CD14-positive monocyte (primary cell): ENCODE measurements at regions not wholly inside any gene's neighbourhood (a gene's known extent, or its start where the extent isn't known, plus 50 kb on each side); places are given as distances from the start of the nearest gene placed in this dataset.

Source experiments
- DNase-seq, 3 donors: peaks; one replicate each; pipeline ENCODE4 v3.0.0-alpha.2; 2011 to 2022
- H2AFZ ChIP-seq: 2 replicates; pipeline ENCODE4 v1.6.0; 2012; ENCODE audit warnings: mild to moderate bottlenecking, low read depth, low read length, inconsistent platforms; ENCODE audit not compliant: insufficient read depth, poor library complexity, severe bottlenecking
- H3K27ac ChIP-seq, 2 donors: 1 replicate in 1 of 2; 2 replicates in 1 of 2; pipeline ENCODE4 v1.5.1; 2012 to 2013; ENCODE audit warnings: low read length in 2 of 2, control low read depth in 1 of 2, inconsistent platforms in 1 of 2, low read depth in 1 of 2, mild to moderate bottlenecking in 1 of 2
- H3K27me3 ChIP-seq, 2 donors: one replicate each; pipeline versions ENCODE4 v1.6.0 to v1.6.1; 2011 to 2013; ENCODE audit warnings: low read length in 2 of 2; ENCODE audit not compliant: control insufficient read depth in 2 of 2, insufficient read depth in 2 of 2
- H3K36me3 ChIP-seq, 2 donors: replicated peaks in 1 of 2; 1 replicate in 1 of 2; 2 replicates in 1 of 2; pipeline versions ENCODE4 v1.5.1 to v1.6.1; 2012 to 2013; ENCODE audit warnings: low read length in 2 of 2, control low read depth in 1 of 2, inconsistent platforms in 1 of 2, mild to moderate bottlenecking in 1 of 2; ENCODE audit not compliant: insufficient read depth in 2 of 2, control insufficient read depth in 1 of 2
- H3K4me1 ChIP-seq, 2 donors: 1 replicate in 1 of 2; 2 replicates in 1 of 2; pipeline versions ENCODE4 v1.5.1 to v1.6.1; 2012 to 2013; ENCODE audit warnings: low read length in 2 of 2, control low read depth in 1 of 2, inconsistent platforms in 1 of 2, mild to moderate bottlenecking in 1 of 2, moderate library complexity in 1 of 2; ENCODE audit not compliant: insufficient read depth in 2 of 2, control insufficient read depth in 1 of 2
- H3K4me2 ChIP-seq: replicated peaks from 2 replicates; pipeline ENCODE3; 2012; ENCODE audit warnings: low read length, moderate library complexity, mild to moderate bottlenecking; ENCODE audit not compliant: poor library complexity, severe bottlenecking; ENCODE audit errors: extremely low read depth
- H3K4me3 ChIP-seq, 3 experiments: fragments of 200-600 bp in 1 of 3; sonication (generic) in 1 of 3; replicated peaks in 1 of 3; 1 replicate in 2 of 3; 2 replicates in 1 of 3; pipeline ENCODE4 v1.5.1; 2011 to 2013; ENCODE audit warnings: low read length in 3 of 3, mild to moderate bottlenecking in 3 of 3, control low read depth in 2 of 3, low read depth in 2 of 3, inconsistent platforms in 1 of 3, moderate library complexity in 1 of 3
- H3K79me2 ChIP-seq: 2 replicates; pipeline ENCODE4 v1.6.0; 2012; ENCODE audit warnings: mild to moderate bottlenecking, control low read depth, inconsistent platforms, low read length, moderate library complexity; ENCODE audit not compliant: insufficient read depth
- H3K9ac ChIP-seq: 2 replicates; pipeline ENCODE4 v1.6.0; 2017; ENCODE audit warnings: low read length, mild to moderate bottlenecking; ENCODE audit not compliant: insufficient read depth, poor library complexity, severe bottlenecking
- H3K9me3 ChIP-seq, 2 donors: replicated peaks in 1 of 2; 1 replicate in 1 of 2; 2 replicates in 1 of 2; pipeline versions ENCODE4 v1.5.1 to v1.6.1; 2012 to 2013; ENCODE audit warnings: low read length in 2 of 2, control low read depth in 1 of 2; ENCODE audit not compliant: control insufficient read depth in 1 of 2, insufficient read depth in 1 of 2
- H4K20me1 ChIP-seq: 2 replicates; pipeline ENCODE4 v1.6.0; 2012; ENCODE audit warnings: mild to moderate bottlenecking, low read length, control low read depth, moderate library complexity; ENCODE audit not compliant: insufficient read depth
- H3K27ac Mint-ChIP-seq, 7 donors: one replicate each; pipeline ENCODE4 v1.8.0; 2020; ENCODE audit warnings: mild to moderate bottlenecking in 7 of 7, mixed read lengths in 7 of 7, moderate library complexity in 6 of 7, inconsistent platforms in 2 of 7
- H3K27me3 Mint-ChIP-seq, 3 donors: one replicate each; pipeline ENCODE4 v1.8.0; 2021 to 2022; ENCODE audit warnings: low read depth in 3 of 3, mild to moderate bottlenecking in 3 of 3, mixed read lengths in 3 of 3, moderate library complexity in 3 of 3, inconsistent platforms in 1 of 3
- H3K36me3 Mint-ChIP-seq, 2 donors: one replicate each; pipeline ENCODE4 v1.8.0; 2020; ENCODE audit warnings: mixed read lengths in 2 of 2, inconsistent platforms in 1 of 2, mild to moderate bottlenecking in 1 of 2
- H3K4me1 Mint-ChIP-seq: one replicate; pipeline ENCODE4 v1.8.0; 2020; ENCODE audit warnings: mild to moderate bottlenecking, mixed read lengths
- H3K4me3 Mint-ChIP-seq, 2 donors: one replicate each; pipeline ENCODE4 v1.8.0; 2020; ENCODE audit warnings: mild to moderate bottlenecking in 2 of 2, mixed read lengths in 2 of 2, moderate library complexity in 1 of 2
- H3K9me3 Mint-ChIP-seq, 7 donors: one replicate each; pipeline ENCODE4 v1.8.0; 2020 to 2022; ENCODE audit warnings: mixed read lengths in 7 of 7, mild to moderate bottlenecking in 6 of 7, moderate library complexity in 6 of 7, inconsistent platforms in 2 of 7
- CTCF ChIP-seq: fragments of 200-600 bp; IDR thresholded peaks from one replicate; pipeline ENCODE4 v1.8.0; 2022; ENCODE audit warnings: antibody characterized with exemption, mild to moderate bottlenecking
- WGBS: methylation state at CpG from one replicate; pipeline ENCODE4 v1.1.5; 2013; ENCODE audit warnings: missing lambda C conversion rate; ENCODE audit not compliant: insufficient coverage; 5-methylcytosine and 5-hydroxymethylcytosine counted together
- intact Hi-C, 2 donors: fragments of 100-400 bp; cut with micrococcal nuclease; formaldehyde crosslinking; loops; one replicate each; pipeline versions ENCODE4 v1.15.0 to v1.15.1; 2023

- intact Hi-C loops: no loop called here
- Histone ChIP-seq H3K9me3 (peaks cover 6 to 12% of the 10 kb centered on the region in 2 donors), H3K4me2 (no peak overlapping the region), H3K36me3 (no peaks in the 10 kb centered on the region), H3K79me2 (no peaks in the 10 kb centered on the region), H3K4me1 (no peaks in the 10 kb centered on the region), H3K27ac (no peak overlapping the region), H3K4me3 (no peak overlapping the region), H3K27me3 (no peaks in the 10 kb centered on the region), H2AFZ (no peak overlapping the region), H4K20me1 (no peaks in the 10 kb centered on the region), H3K9ac (no peak overlapping the region)
- H3K36me3 Mint-ChIP-seq: no peaks in the 10 kb centered on the region
- H3K4me1 Mint-ChIP-seq: no peaks in the 10 kb centered on the region
- H3K27me3 Mint-ChIP-seq: no peaks in the 10 kb centered on the region
- no peak overlapping the region for H3K27ac Mint-ChIP-seq
- H3K4me3 Mint-ChIP-seq: no peak overlapping the region
- no peak for DNase-seq
- WGBS: 86% methylated on average over 1 of the region's 2 CpGs
- peaks cover 0 to 12% (median 3%) of the 10 kb centered on the region in 7 donors for H3K9me3 Mint-ChIP-seq
- no peak for TF ChIP-seq CTCF
These were observed 174.7 kb upstream of the MTNR1B start for GRCh38 chr11:92794783-92795182.

- Mint-ChIP-seq H3K27ac (no peak overlapping the region), H3K27me3 (no peaks in the 10 kb centered on the region), H3K36me3 (no peaks in the 10 kb centered on the region), H3K9me3 (peaks cover 0 to 14% (median 8%) of the 10 kb centered on the region in 7 donors), H3K4me3 (no peak overlapping the region), H3K4me1 (no peaks in the 10 kb centered on the region)
- Histone ChIP-seq H2AFZ (no peak overlapping the region), H3K36me3 (no peaks in the 10 kb centered on the region), H3K9me3 (peaks cover 11 to 12% of the 10 kb centered on the region in 2 donors), H3K4me2 (no peak overlapping the region), H4K20me1 (no peaks in the 10 kb centered on the region), H3K4me3 (no peak overlapping the region), H3K27ac (no peak overlapping the region), H3K79me2 (no peaks in the 10 kb centered on the region), H3K27me3 (no peaks in the 10 kb centered on the region), H3K4me1 (no peaks in the 10 kb centered on the region), H3K9ac (no peak overlapping the region)
- no CpG with 5 or more reads among the region's 1 CpG for WGBS
- TF ChIP-seq CTCF: no peak
- intact Hi-C loops: no loop called here
- no peak for DNase-seq
These were observed 172.7 kb upstream of the MTNR1B start for GRCh38 chr11:92796744-92797143.
